ENCODE measurements at regions not wholly inside any gene's neighbourhood (a gene's known extent, or its start where the extent isn't known, plus 50 kb on each side); places are given as distances from the start of the nearest gene placed in this dataset.

- ATAC-seq: no peak
- no peak overlapping the region for H3K27ac ChIP-seq
- no peaks in the 10 kb centered on the region for H3K36me3 ChIP-seq
- peaks cover 7% of the 10 kb centered on the region for H3K9me3 ChIP-seq
- no peaks in the 10 kb centered on the region for H3K4me1 ChIP-seq
- no peaks in the 10 kb centered on the region for H3K27me3 ChIP-seq
- DNase-seq: no peak
- H3K4me3 ChIP-seq: no peak overlapping the region
- intact Hi-C loops (cut with DNase I): no loop called here
- TF ChIP-seq, protein P1, sequence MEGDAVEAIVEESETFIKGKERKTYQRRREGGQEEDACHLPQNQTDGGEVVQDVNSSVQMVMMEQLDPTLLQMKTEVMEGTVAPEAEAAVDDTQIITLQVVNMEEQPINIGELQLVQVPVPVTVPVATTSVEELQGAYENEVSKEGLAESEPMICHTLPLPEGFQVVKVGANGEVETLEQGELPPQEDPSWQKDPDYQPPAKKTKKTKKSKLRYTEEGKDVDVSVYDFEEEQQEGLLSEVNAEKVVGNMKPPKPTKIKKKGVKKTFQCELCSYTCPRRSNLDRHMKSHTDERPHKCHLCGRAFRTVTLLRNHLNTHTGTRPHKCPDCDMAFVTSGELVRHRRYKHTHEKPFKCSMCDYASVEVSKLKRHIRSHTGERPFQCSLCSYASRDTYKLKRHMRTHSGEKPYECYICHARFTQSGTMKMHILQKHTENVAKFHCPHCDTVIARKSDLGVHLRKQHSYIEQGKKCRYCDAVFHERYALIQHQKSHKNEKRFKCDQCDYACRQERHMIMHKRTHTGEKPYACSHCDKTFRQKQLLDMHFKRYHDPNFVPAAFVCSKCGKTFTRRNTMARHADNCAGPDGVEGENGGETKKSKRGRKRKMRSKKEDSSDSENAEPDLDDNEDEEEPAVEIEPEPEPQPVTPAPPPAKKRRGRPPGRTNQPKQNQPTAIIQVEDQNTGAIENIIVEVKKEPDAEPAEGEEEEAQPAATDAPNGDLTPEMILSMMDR (IDR thresholded peaks at IDR 0.05): no peak
Observed at GRCh38 chr4:45985038-45985437, 138.8 kb downstream of the GABRG1 start.

DNA sequence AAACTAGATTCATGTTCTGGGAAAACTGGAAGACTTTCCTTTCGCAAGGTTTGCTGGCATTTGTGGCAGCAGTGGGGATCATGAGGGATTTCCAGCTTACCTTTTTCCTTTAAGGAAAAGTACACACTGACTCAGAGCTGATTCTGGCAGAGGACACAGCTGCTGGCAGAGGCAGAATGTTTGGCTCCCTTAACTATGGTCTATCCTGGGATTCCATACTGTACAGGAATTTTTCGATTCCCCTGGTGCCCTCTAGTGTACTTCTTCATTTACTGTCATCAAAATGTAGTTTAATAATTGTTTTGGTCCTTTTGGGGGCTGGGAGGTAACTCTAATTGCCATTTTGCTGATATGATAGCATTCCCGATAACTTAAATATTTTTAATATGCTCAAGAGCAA lies 152.7 kb downstream of the GABRG1 start:
- no peaks in the 10 kb centered on the region for H3K27me3 ChIP-seq
- TF ChIP-seq, protein P1 (IDR thresholded peaks at IDR 0.05): no peak
- no peak for ATAC-seq

DNA sequence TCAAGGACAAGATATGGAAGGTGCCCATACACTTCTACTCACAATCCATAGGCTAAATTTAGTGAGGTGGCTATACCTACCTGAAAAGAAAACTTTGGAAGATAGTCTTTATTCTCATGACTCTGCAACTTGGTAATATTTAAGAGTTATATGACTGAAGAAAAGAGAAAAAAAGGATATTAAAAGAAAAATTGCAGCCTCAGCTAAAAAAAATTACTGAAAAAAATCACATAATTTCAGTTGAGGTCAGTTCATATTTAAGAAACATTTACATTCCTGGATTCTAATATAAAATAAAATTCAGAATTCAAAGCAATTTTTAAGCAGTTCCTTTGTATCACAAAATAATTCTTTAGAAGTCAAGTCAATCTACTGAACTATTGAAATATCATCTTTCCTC lies 166.5 kb downstream of the GABRG1 start:
- Histone ChIP-seq H3K27me3 (no peaks in the 10 kb centered on the region), H3K4me1 (no peaks in the 10 kb centered on the region), H3K9me3 (no peaks in the 10 kb centered on the region), H3K27ac (no peak overlapping the region), H3K36me3 (no peaks in the 10 kb centered on the region), H3K4me3 (no peak overlapping the region)
- TF ChIP-seq, protein P1 (IDR thresholded peaks at IDR 0.05): no peak
- DNase-seq: no peak
- intact Hi-C loops (cut with DNase I): no loop called here
- no peak for ATAC-seq

More for the DNA sequence above, 152.7 kb downstream of the GABRG1 start:
- Histone ChIP-seq H3K36me3 (no peaks in the 10 kb centered on the region), H3K4me3 (no peak overlapping the region), H3K9me3 (no peaks in the 10 kb centered on the region), H3K4me1 (no peaks in the 10 kb centered on the region), H3K27ac (no peak overlapping the region)
- intact Hi-C loops (cut with DNase I): no loop called here
- DNase-seq: no peak

GRCh38 chr4:45954276-45954675 lies 169.6 kb downstream of the GABRG1 start:
- TF ChIP-seq, protein P1 (IDR thresholded peaks at IDR 0.05): no peak
- H3K4me1 ChIP-seq: no peaks in the 10 kb centered on the region

GRCh38 chr4:45951153-45951552 lies 172.7 kb downstream of the GABRG1 start:
- TF ChIP-seq, protein P1 (IDR thresholded peaks at IDR 0.05): no peak
- intact Hi-C loops (cut with DNase I): no loop called here
- Histone ChIP-seq H3K4me3 (no peak overlapping the region), H3K27me3 (no peaks in the 10 kb centered on the region), H3K4me1 (no peaks in the 10 kb centered on the region), H3K9me3 (no peaks in the 10 kb centered on the region), H3K36me3 (no peaks in the 10 kb centered on the region), H3K27ac (no peak overlapping the region)
- DNase-seq: no peak
- no peak for ATAC-seq

More at GRCh38 chr4:45954276-45954675, 169.6 kb downstream of the GABRG1 start:
- Histone ChIP-seq H3K9me3 (no peaks in the 10 kb centered on the region), H3K4me3 (no peak overlapping the region), H3K27me3 (no peaks in the 10 kb centered on the region), H3K36me3 (no peaks in the 10 kb centered on the region), H3K27ac (no peak overlapping the region)
- ATAC-seq (no peak), DNase-seq (no peak)
- intact Hi-C loops (cut with DNase I): no loop called here

- no peak for ATAC-seq
Observed at GRCh38 chr4:45946699-45947098, 177.2 kb downstream of the GABRG1 start.

More at GRCh38 chr4:45946699-45947098, 177.2 kb downstream of the GABRG1 start:
- DNase-seq: no peak
- H3K9me3 ChIP-seq: no peaks in the 10 kb centered on the region
- TF ChIP-seq, protein P1 (IDR thresholded peaks at IDR 0.05): no peak
- H3K36me3 ChIP-seq: no peaks in the 10 kb centered on the region
- no peak overlapping the region for H3K4me3 ChIP-seq
- no peaks in the 10 kb centered on the region for H3K4me1 ChIP-seq
- H3K27me3 ChIP-seq: no peaks in the 10 kb centered on the region
- intact Hi-C loops (cut with DNase I): no loop called here
- H3K27ac ChIP-seq: no peak overlapping the region

Measured in upper lobe of right lung (tissue), 1 donor.